HG02970 (cell line): ENCODE measurements at regions not wholly inside any gene's neighbourhood (a gene's known extent, or its start where the extent isn't known, plus 50 kb on each side); places are given as distances from the start of the nearest gene placed in this dataset.
"Not testable (repeated sequence)": the region's sequence is repeated elsewhere in the genome, so short reads cannot be mapped to it uniquely, and the experiment has no call there.

Experiments
- ATAC-seq: cut with Tn5 transposase; IDR thresholded peaks from one replicate; pipeline ENCODE4 v1.9.1; 2021; ENCODE audit warnings: mild to moderate bottlenecking, moderate library complexity, moderate number of reproducible peaks; ENCODE audit not compliant: unreplicated experiment, low FRiP score

- no peak for ATAC-seq
These were observed 191.2 kb downstream of the PALM2AKAP2 start for GRCh38 chr9:109971226-109971625.

- no peak for ATAC-seq
These were observed 192.3 kb downstream of the PALM2AKAP2 start for GRCh38 chr9:109972026-109972882.

GRCh38 chr9:109973336-109973735 lies 193.3 kb downstream of the PALM2AKAP2 start:
- no peak for ATAC-seq

- ATAC-seq: peak; percentile 78
These were observed 194.3 kb downstream of the PALM2AKAP2 start for GRCh38 chr9:109974143-109974917.

- no peak for ATAC-seq
These were observed 194.9 kb downstream of the PALM2AKAP2 start for GRCh38 chr9:109974918-109975276.

GRCh38 chr9:109975574-109976295 lies 195.7 kb downstream of the PALM2AKAP2 start:
- no peak for ATAC-seq

GRCh38 chr9:109976303-109976702 lies 196.3 kb downstream of the PALM2AKAP2 start:
- no peak for ATAC-seq

- no peak for ATAC-seq
These were observed 197.5 kb downstream of the PALM2AKAP2 start for GRCh38 chr9:109977521-109977920.

GRCh38 chr9:109981091-109981490 lies 201.1 kb downstream of the PALM2AKAP2 start:
- ATAC-seq: no peak

GRCh38 chr9:109986521-109986991 lies 206.6 kb downstream of the PALM2AKAP2 start:
- no peak for ATAC-seq

- no peak for ATAC-seq
These were observed 209.3 kb downstream of the PALM2AKAP2 start for GRCh38 chr9:109989296-109989695.

GRCh38 chr9:109990541-109990940 lies 210.5 kb downstream of the PALM2AKAP2 start:
- no peak for ATAC-seq

- ATAC-seq: no peak
These were observed 212.3 kb downstream of the PALM2AKAP2 start for GRCh38 chr9:109992293-109992692.

GRCh38 chr9:109993250-109993978 lies 213.4 kb downstream of the PALM2AKAP2 start:
- no peak for ATAC-seq

GRCh38 chr9:109994141-109994540 lies 213.8 kb downstream of the C9orf152 start:
- ATAC-seq: no peak

GRCh38 chr9:109996936-109997580 lies 210.9 kb downstream of the C9orf152 start:
- ATAC-seq: no peak

- no peak for ATAC-seq
These were observed 210.3 kb downstream of the C9orf152 start for GRCh38 chr9:109997682-109998081.

GRCh38 chr9:110005521-110005920 lies 202.4 kb downstream of the C9orf152 start:
- not testable (repeated sequence) for ATAC-seq

- ATAC-seq: no peak
These were observed 201.3 kb downstream of the C9orf152 start for GRCh38 chr9:110006657-110007056.
